ENCODE measurements at regions not wholly inside any gene's neighbourhood (a gene's known extent, or its start where the extent isn't known, plus 50 kb on each side); places are given as distances from the start of the nearest gene placed in this dataset.

DNA sequence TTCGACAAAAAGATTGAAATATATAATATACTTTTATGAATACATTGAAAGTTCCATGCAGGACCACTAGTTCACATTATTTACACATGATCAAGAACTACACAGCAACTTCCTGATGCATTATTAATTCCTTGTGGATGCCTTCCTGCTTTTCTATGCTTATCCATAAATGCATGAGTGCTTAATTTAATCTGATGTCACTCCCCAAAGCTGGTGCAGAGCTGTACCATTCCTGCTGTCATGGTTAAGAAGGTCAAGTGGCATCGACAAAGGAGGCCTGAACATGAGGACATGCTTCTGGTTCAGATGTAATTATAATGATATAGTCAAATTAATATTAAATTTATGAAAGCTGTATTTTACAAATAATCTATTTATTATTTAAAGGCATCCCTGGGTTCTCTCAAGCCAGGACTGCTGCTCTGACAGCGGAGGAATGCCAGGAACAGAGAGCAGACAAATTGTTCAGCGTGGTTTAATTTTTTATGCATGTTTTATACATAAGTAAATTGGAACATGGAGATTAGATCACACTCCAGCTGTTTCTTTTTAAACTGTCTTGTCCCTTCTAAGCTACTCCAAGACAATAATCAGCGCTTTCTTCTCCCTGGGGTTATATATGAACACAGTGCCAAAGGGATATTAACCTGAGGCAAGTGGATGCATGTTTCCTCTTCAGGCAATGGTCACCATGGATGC is 307.3 kb upstream of the CNTNAP5 start:
- DNase-seq (ENCODE audit: low read depth), result peak; percentile 54
- no peak overlapping the region for H3K4me3 ChIP-seq (ENCODE audit: low read length)
- TF ChIP-seq, protein P1, sequence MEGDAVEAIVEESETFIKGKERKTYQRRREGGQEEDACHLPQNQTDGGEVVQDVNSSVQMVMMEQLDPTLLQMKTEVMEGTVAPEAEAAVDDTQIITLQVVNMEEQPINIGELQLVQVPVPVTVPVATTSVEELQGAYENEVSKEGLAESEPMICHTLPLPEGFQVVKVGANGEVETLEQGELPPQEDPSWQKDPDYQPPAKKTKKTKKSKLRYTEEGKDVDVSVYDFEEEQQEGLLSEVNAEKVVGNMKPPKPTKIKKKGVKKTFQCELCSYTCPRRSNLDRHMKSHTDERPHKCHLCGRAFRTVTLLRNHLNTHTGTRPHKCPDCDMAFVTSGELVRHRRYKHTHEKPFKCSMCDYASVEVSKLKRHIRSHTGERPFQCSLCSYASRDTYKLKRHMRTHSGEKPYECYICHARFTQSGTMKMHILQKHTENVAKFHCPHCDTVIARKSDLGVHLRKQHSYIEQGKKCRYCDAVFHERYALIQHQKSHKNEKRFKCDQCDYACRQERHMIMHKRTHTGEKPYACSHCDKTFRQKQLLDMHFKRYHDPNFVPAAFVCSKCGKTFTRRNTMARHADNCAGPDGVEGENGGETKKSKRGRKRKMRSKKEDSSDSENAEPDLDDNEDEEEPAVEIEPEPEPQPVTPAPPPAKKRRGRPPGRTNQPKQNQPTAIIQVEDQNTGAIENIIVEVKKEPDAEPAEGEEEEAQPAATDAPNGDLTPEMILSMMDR (conservative IDR thresholded peaks at IDR 0.05; ENCODE audit: low read depth, low read length), result no peak

DNA sequence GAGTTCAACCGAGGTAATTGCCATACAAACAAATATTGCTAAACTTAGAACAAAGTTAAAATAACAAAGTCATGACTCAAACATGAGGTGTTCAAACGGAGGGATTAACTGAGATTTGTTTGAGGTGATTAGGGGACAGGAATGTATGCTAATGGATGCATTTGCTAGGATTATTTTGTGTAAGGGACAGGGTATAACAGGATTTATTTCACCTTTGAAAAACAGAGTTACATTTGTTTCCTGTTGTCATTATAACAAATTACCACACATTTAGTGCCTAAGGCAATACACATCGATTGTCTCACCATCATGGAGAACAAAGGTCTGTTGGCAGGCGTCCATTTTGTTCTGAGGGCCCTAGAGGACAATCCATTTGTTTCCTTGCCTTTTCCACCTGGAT is 304.3 kb upstream of the CNTNAP5 start:
- H3K4me3 ChIP-seq (ENCODE audit: low read length), result no peak overlapping the region
- peak; percentile 90 for DNase-seq (ENCODE audit: low read depth)
- TF ChIP-seq, protein P1 (conservative IDR thresholded peaks at IDR 0.05; ENCODE audit: low read depth, low read length), result no peak

DNA sequence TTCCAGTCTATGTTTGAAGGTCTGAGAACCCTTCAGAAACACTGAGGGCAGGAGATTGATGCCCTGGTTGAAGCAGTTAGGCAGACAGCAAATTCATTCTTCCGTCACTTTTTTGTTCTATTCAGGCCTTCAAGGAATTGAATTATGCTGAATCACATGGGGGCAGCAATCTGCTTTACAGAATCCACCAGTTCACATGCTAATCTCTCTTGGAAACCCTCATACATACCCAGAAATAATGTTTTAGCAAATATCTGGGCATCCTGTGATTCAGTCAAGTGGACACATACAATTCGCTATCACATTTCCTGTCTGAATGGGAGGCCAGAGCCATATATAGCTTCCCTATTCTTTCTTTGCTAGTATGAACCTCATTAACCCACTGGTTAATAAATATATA is 301.4 kb upstream of the CNTNAP5 start:
- H3K4me3 ChIP-seq (ENCODE audit: low read length), result no peak overlapping the region
- TF ChIP-seq, protein P1 (conservative IDR thresholded peaks at IDR 0.05; ENCODE audit: low read depth, low read length), result no peak
- no peak for DNase-seq (ENCODE audit: low read depth)

DNA sequence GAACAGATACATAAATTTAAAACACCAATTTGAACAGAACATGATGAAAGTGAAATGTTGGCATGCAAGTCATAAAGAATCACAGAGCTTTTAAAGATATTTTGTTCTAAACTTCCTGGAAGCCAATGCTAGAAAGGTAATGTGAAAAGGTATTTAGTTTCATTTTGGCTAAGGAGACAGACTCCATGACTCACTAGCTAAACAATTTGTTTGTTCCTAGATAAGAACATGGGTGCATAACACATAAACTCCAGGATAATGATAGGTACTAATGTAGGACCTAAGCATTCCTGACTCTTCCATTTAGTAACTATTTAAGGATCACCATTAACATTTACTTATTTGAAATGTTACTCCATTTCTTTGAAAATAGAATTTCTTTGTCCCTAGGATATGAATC is 292.5 kb upstream of the CNTNAP5 start:
- no peak overlapping the region for H3K4me3 ChIP-seq (ENCODE audit: low read length)
- DNase-seq (ENCODE audit: low read depth), result no peak
- TF ChIP-seq, protein P1 (conservative IDR thresholded peaks at IDR 0.05; ENCODE audit: low read depth, low read length), result no peak

DNA sequence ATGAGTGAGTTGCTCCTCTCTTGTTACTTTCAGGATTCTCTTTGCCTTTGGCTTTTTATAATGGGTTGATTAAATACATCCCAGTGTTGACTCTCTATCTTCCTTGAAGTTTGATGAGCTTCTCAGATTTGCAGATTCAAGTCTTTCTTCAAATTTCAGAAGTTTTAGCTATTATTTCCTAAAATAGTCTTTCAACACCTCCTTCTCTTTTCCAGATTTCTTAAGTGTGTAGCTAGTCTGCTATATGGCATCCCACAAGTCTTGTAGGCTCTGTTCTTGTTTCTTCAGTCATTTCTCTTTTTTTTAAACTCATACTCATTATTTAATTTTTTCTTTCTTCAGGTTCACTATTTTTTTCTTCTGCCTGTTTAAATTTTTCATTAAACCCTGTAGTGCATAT is 287.7 kb upstream of the CNTNAP5 start:
- no peak for DNase-seq (ENCODE audit: low read depth)
- TF ChIP-seq, protein P1 (conservative IDR thresholded peaks at IDR 0.05; ENCODE audit: low read depth, low read length), result no peak
- H3K4me3 ChIP-seq (ENCODE audit: low read length), result no peak overlapping the region

DNA sequence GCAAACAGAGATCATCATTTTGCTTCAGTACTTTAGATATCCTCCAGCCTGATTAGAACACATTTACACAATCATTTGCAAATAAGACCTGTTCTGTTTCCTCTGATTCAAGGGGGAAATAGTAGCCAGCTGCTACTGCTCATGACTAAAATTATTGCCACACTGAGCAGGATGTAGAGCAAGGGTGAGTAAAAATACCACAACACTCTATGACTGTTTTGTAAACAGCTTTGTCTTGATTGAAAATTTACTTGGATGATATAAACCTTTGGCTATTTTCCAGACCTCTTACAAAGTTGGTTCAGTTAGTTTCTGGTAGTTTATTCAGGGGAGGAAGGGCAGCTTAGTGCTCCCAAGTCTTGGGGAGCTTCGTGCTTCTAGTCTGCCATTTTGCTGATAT is 286.4 kb upstream of the CNTNAP5 start:
- TF ChIP-seq, protein P1 (conservative IDR thresholded peaks at IDR 0.05; ENCODE audit: low read depth, low read length), result no peak
- no peak for DNase-seq (ENCODE audit: low read depth)
- no peak overlapping the region for H3K4me3 ChIP-seq (ENCODE audit: low read length)

DNA sequence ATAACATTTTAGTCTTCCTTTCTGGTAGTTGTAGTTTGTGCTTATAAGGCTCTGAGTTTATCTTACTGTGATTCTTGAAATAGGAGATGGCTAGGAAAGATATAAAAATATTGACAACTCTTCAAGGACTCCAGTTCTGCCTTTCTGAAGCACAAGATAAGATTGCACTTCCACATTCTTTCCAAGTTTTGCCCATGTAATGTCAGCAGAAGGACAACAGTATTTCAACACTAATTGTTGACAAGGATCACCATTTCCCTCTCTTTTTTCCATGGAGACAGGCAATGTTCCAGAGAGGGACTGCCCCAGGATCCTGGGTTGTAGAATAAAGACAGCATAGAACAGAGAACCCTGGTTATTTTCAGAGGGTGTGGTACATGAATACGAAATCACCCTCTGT is 279.1 kb upstream of the CNTNAP5 start:
- DNase-seq (ENCODE audit: low read depth), result no peak
- TF ChIP-seq, protein P1 (conservative IDR thresholded peaks at IDR 0.05; ENCODE audit: low read depth, low read length), result no peak
- H3K4me3 ChIP-seq (ENCODE audit: low read length), result no peak overlapping the region
